Nephron progenitor cell (in vitro differentiated cells): ENCODE measurements at regions not wholly inside any gene's neighbourhood (a gene's known extent, or its start where the extent isn't known, plus 50 kb on each side); places are given as distances from the start of the nearest gene placed in this dataset.

Experiments used
- DNase-seq: peaks from one replicate; pipeline ENCODE4 v3.0.0; 2021
- H3K27ac Mint-ChIP-seq: 2 replicates; pipeline ENCODE4 v1.8.0; 2021; ENCODE audit warnings: mild to moderate bottlenecking, moderate library complexity, mixed read lengths
- H3K27me3 Mint-ChIP-seq: 2 replicates; pipeline ENCODE4 v1.8.0; 2021; ENCODE audit warnings: mild to moderate bottlenecking, low read depth, mixed read lengths; ENCODE audit not compliant: poor library complexity
- H3K36me3 Mint-ChIP-seq: 2 replicates; pipeline ENCODE4 v1.8.0; 2021; ENCODE audit warnings: low read depth, mixed read lengths
- H3K4me1 Mint-ChIP-seq: 2 replicates; pipeline ENCODE4 v1.8.0; 2021; ENCODE audit warnings: mixed read lengths
- H3K4me3 Mint-ChIP-seq: 2 replicates; pipeline ENCODE4 v1.8.0; 2021; ENCODE audit warnings: mild to moderate bottlenecking, moderate library complexity, mixed read lengths
- H3K9me3 Mint-ChIP-seq: 2 replicates; pipeline ENCODE4 v1.8.0; 2021; ENCODE audit warnings: mild to moderate bottlenecking, moderate library complexity, mixed read lengths
- TF ChIP-seq, protein P1 (sequence below): fragments of 200-600 bp; sonication (generic); IDR thresholded peaks from 2 replicates; pipeline ENCODE4 v1.5.0; 2021; ENCODE audit warnings: antibody characterized with exemption

DNA sequence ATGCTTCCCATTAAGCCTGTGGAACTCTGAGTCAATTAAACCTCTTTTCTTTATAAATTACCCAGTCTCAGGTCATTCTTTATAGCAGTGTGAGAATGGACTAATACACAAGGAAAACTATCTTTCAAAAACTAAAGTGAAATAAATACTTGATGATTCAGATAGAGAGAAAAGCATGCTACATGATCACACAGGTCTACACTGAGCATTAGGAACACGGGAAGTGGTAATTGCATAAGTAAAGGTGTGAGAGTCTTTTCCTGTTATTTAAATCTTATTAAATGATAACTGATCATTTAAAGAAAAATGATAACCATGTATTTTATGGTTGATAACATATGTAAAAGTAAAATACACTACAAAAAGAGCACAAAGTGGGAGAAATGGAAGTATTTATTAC, 812.0 kb upstream of the RAB6C start:
- H3K27me3 Mint-ChIP-seq = peaks cover 6% of the 10 kb centered on the region
- no peaks in the 10 kb centered on the region for H3K9me3 Mint-ChIP-seq
- no peak overlapping the region for H3K4me3 Mint-ChIP-seq
- TF ChIP-seq, protein P1, sequence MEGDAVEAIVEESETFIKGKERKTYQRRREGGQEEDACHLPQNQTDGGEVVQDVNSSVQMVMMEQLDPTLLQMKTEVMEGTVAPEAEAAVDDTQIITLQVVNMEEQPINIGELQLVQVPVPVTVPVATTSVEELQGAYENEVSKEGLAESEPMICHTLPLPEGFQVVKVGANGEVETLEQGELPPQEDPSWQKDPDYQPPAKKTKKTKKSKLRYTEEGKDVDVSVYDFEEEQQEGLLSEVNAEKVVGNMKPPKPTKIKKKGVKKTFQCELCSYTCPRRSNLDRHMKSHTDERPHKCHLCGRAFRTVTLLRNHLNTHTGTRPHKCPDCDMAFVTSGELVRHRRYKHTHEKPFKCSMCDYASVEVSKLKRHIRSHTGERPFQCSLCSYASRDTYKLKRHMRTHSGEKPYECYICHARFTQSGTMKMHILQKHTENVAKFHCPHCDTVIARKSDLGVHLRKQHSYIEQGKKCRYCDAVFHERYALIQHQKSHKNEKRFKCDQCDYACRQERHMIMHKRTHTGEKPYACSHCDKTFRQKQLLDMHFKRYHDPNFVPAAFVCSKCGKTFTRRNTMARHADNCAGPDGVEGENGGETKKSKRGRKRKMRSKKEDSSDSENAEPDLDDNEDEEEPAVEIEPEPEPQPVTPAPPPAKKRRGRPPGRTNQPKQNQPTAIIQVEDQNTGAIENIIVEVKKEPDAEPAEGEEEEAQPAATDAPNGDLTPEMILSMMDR = no peak
- DNase-seq = no peak
- no peak overlapping the region for H3K27ac Mint-ChIP-seq
- no peaks in the 10 kb centered on the region for H3K36me3 Mint-ChIP-seq
- H3K4me1 Mint-ChIP-seq = peaks cover 4% of the 10 kb centered on the region

DNA sequence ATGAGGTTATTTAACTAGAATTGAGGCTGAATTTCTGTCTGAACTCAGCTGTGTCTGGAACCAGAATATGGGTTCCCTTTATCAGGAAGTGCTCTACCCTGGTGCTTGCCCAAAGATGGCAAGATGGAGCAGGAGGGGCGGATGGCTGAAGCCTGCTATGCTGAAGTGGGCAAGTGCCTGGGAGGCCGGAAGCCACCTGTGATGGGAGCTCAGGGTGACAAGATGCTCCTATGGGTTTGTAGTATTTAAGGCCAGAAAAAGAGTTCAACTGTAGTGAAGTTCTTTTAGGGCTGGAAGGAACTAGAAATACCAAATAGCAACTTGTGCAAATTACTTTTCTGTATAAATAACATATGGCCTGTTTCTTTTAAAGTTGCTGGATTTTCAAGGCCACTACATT, 808.9 kb upstream of the RAB6C start:
- H3K36me3 Mint-ChIP-seq = no peaks in the 10 kb centered on the region
- TF ChIP-seq, protein P1 = no peak
- H3K4me1 Mint-ChIP-seq = no peaks in the 10 kb centered on the region
- H3K27me3 Mint-ChIP-seq = peaks cover 8% of the 10 kb centered on the region
- no peak overlapping the region for H3K27ac Mint-ChIP-seq
- no peaks in the 10 kb centered on the region for H3K9me3 Mint-ChIP-seq
- H3K4me3 Mint-ChIP-seq = no peak overlapping the region
- DNase-seq = no peak

DNA sequence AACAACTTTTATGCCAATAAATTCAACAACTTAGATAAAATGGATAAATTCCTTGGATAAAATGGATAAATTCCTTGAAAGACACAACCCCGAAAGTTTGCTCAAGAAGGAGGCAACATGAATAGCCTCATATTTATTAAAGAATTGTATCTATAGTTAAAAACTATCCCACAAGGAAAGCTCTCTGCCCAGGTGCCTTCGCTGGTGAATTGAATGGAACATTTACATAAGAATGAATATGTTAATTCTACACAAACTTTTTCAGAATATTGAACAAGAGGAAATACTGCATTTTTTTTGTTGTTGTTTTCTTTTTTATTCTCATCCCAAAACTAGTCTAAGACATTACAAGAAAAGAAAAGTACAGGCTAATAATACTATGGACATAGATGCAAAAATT, 805.3 kb upstream of the RAB6C start:
- H3K27ac Mint-ChIP-seq = no peak overlapping the region
- TF ChIP-seq, protein P1 = no peak
- H3K9me3 Mint-ChIP-seq = no peaks in the 10 kb centered on the region
- H3K4me1 Mint-ChIP-seq = no peaks in the 10 kb centered on the region
- H3K36me3 Mint-ChIP-seq = no peaks in the 10 kb centered on the region
- no peak for DNase-seq
- H3K27me3 Mint-ChIP-seq = peaks cover 6% of the 10 kb centered on the region
- H3K4me3 Mint-ChIP-seq = no peak overlapping the region

DNA sequence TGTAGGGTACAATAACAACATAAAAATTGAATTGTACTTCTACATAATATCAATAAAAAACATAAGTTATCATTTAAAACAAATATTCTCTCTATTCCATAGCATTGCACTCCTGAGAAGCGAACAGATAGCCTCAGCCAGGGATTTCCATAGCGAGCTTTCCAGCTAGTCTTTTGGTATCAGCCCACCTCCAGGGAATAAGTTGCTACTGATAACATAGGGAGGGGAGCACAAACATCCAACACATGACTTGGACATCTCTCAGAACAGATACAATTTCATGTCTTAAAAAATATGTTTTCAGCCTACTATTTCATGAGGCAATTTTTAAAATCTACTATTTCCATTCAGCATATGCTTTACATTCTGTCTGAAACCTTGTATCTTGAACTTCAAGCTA, 804.4 kb upstream of the RAB6C start:
- no peaks in the 10 kb centered on the region for H3K4me1 Mint-ChIP-seq
- TF ChIP-seq, protein P1 = no peak
- H3K36me3 Mint-ChIP-seq = no peaks in the 10 kb centered on the region
- H3K4me3 Mint-ChIP-seq = no peak overlapping the region
- no peak overlapping the region for H3K27ac Mint-ChIP-seq
- H3K27me3 Mint-ChIP-seq = peaks cover 4% of the 10 kb centered on the region
- no peaks in the 10 kb centered on the region for H3K9me3 Mint-ChIP-seq
- DNase-seq = no peak

DNA sequence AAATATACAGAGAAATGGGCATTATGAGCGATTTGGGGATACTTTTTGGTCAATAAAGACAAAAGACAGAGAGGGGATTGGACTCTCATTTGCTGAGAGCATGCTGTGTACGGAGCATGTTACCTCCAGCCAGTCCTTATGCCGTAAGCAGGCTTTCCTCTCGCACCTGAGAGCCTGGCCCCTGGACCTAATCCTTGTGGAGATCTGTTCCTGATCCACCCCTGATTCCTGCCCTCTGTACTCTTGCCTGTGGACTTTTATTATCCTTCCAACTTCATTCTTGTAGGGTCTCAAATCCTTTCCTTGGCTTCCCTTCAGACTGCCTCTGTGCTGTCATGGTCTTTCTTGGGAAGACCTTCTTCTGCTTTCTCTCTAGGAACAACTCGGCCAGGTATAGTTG, 803.1 kb upstream of the RAB6C start:
- Mint-ChIP-seq H3K27me3 (peaks cover 4% of the 10 kb centered on the region), H3K27ac (no peak overlapping the region), H3K36me3 (no peaks in the 10 kb centered on the region), H3K4me1 (no peaks in the 10 kb centered on the region), H3K4me3 (no peak overlapping the region), H3K9me3 (no peaks in the 10 kb centered on the region)
- TF ChIP-seq, protein P1 = no peak
- DNase-seq = no peak

- Mint-ChIP-seq H3K4me3 (no peak overlapping the region), H3K27me3 (peaks cover 4% of the 10 kb centered on the region), H3K36me3 (no peaks in the 10 kb centered on the region), H3K9me3 (no peaks in the 10 kb centered on the region), H3K4me1 (no peaks in the 10 kb centered on the region), H3K27ac (no peak overlapping the region)
- TF ChIP-seq, protein P1 = no peak
- DNase-seq = no peak
These were observed 801.1 kb upstream of the RAB6C start for GRCh38 chr2:129178356-129178755.
